B cell (primary cell): ENCODE measurements at regions not wholly inside any gene's neighbourhood (a gene's known extent, or its start where the extent isn't known, plus 50 kb on each side); places are given as distances from the start of the nearest gene placed in this dataset.

Experiments used
- ATAC-seq: fragments of 200-7000 bp; cut with Tn5 transposase; one replicate; pipeline ENCODE4 v1.10.0; 2021; ENCODE audit warnings: low read depth, mild to moderate bottlenecking, moderate number of reproducible peaks, moderate library complexity
- CTCF ChIA-PET: fragments of 350-600 bp; sonication (Branson Sonifier 250); formaldehyde crosslinking; loops from one replicate; lab custom pipeline; 2021; ENCODE audit warnings: antibody characterized with exemption, inconsistent platforms; lab: Charles Lee
- POLR2A ChIA-PET: fragments of 350-600 bp; sonication (Branson Sonifier 250); formaldehyde crosslinking; loops from one replicate; lab custom pipeline; 2021; ENCODE audit warnings: antibody characterized with exemption; lab: Charles Lee
- DNase-seq: peaks from one replicate; pipeline ENCODE4 v3.0.0; 2013
- H2AFZ ChIP-seq: 2 replicates; pipeline ENCODE4 v1.6.1; 2012; ENCODE audit warnings: mild to moderate bottlenecking, low read depth, low read length; ENCODE audit not compliant: insufficient read depth, poor library complexity, severe bottlenecking
- H3K27ac ChIP-seq, 2 donors: 1 replicate in 1 of 2; 2 replicates in 1 of 2; pipeline ENCODE4 v1.5.1; 2012 to 2013; ENCODE audit warnings: low read length in 2 of 2, mild to moderate bottlenecking in 2 of 2, moderate library complexity in 1 of 2
- H3K27me3 ChIP-seq, 4 experiments: fragments of 200-600 bp in 1 of 4; sonication (generic) in 1 of 4; replicated peaks in 1 of 4; 1 replicate in 2 of 4; 2 replicates in 2 of 4; pipeline versions ENCODE4 v1.6.1 to v1.7.0; 2013 to 2016; ENCODE audit warnings: low read length in 3 of 4, mild to moderate bottlenecking in 2 of 4, mixed read lengths in 1 of 4, moderate library complexity in 1 of 4; ENCODE audit not compliant: insufficient read depth in 4 of 4, control insufficient read depth in 3 of 4; ENCODE audit errors: control extremely low read depth in 1 of 4
- H3K36me3 ChIP-seq, 2 experiments: replicated peaks in 1 of 2; 1 replicate in 1 of 2; 2 replicates in 1 of 2; pipeline versions ENCODE4 v1.6.1 to v1.7.1; 2013; ENCODE audit warnings: low read length in 1 of 2; ENCODE audit not compliant: insufficient read depth in 2 of 2, control insufficient read depth in 1 of 2; ENCODE audit errors: control extremely low read depth in 1 of 2, extremely low read depth in 1 of 2
- H3K4me1 ChIP-seq, 2 donors: fragments of 200-600 bp in 1 of 2; sonication (generic) in 1 of 2; 1 replicate in 1 of 2; 2 replicates in 1 of 2; pipeline versions ENCODE4 v1.5.1 to v1.6.1; 2013 to 2017; ENCODE audit warnings: low read length in 2 of 2; ENCODE audit not compliant: control insufficient read depth in 2 of 2, insufficient read depth in 2 of 2
- H3K4me2 ChIP-seq: replicated peaks from 2 replicates; pipeline ENCODE3; 2012; ENCODE audit warnings: mild to moderate bottlenecking, low read depth, low read length; ENCODE audit not compliant: poor library complexity, severe bottlenecking
- H3K4me3 ChIP-seq, 5 experiments: fragments of 200-600 bp in 1 of 5; sonication (generic) in 1 of 5; 1 replicate in 3 of 5; 2 replicates in 2 of 5; pipeline versions ENCODE4 v1.5.1 to v1.7.0; 2011 to 2016; ENCODE audit warnings: low read length in 4 of 5, mild to moderate bottlenecking in 4 of 5, low read depth in 2 of 5, control low read depth in 1 of 5, moderate library complexity in 1 of 5; ENCODE audit not compliant: insufficient read depth in 1 of 5; ENCODE audit errors: control extremely low read depth in 1 of 5, extremely low read depth in 1 of 5
- H3K79me2 ChIP-seq: fragments of 200-600 bp; sonication (generic); one replicate; pipeline ENCODE4 v1.6.0; 2016; ENCODE audit warnings: low read length; ENCODE audit not compliant: control insufficient read depth, insufficient read depth
- H3K9ac ChIP-seq: fragments of 200-600 bp; sonication (generic); 2 replicates; pipeline ENCODE4 v1.6.1; 2017; ENCODE audit warnings: mild to moderate bottlenecking, low read length, moderate library complexity
- H3K9me3 ChIP-seq, 3 donors: one replicate each; pipeline versions ENCODE4 v1.6.1 to v1.7.1; 2013; ENCODE audit warnings: low read length in 2 of 3; ENCODE audit not compliant: control insufficient read depth in 2 of 3, insufficient read depth in 1 of 3; ENCODE audit errors: control extremely low read depth in 1 of 3
- H4K20me1 ChIP-seq: 2 replicates; pipeline ENCODE4 v1.6.0; 2012; ENCODE audit warnings: mild to moderate bottlenecking, low read length; ENCODE audit not compliant: insufficient read depth, control insufficient read depth, poor library complexity, severe bottlenecking
- H3K27ac Mint-ChIP-seq: one replicate; pipeline ENCODE4 v1.8.0; 2021; ENCODE audit warnings: mixed read lengths
- H3K27me3 Mint-ChIP-seq: one replicate; pipeline ENCODE4 v1.8.0; 2021; ENCODE audit warnings: mixed read lengths
- H3K4me1 Mint-ChIP-seq: one replicate; pipeline ENCODE4 v1.8.0; 2021; ENCODE audit warnings: mixed read lengths
- H3K4me3 Mint-ChIP-seq: one replicate; pipeline ENCODE4 v1.8.0; 2021; ENCODE audit warnings: mixed read lengths
- H3K9me3 Mint-ChIP-seq: one replicate; pipeline ENCODE4 v1.8.0; 2022; ENCODE audit warnings: mixed read lengths; ENCODE audit not compliant: insufficient read depth
- CTCF ChIP-seq: fragments of 200-600 bp; IDR thresholded peaks from one replicate; pipeline ENCODE4 v1.8.0; 2022; ENCODE audit warnings: antibody characterized with exemption, mild to moderate bottlenecking
- EZH2 ChIP-seq: IDR thresholded peaks from 2 replicates; pipeline ENCODE4 v1.6.1; 2012; ENCODE audit warnings: borderline replicate concordance, low read depth, mild to moderate bottlenecking, moderate library complexity, low read length; ENCODE audit not compliant: insufficient read depth, poor library complexity, severe bottlenecking
- WGBS: methylation state at CpG from one replicate; pipeline ENCODE4 v1.1.5; 2013; ENCODE audit warnings: missing lambda C conversion rate; ENCODE audit not compliant: insufficient coverage; 5-methylcytosine and 5-hydroxymethylcytosine counted together
- intact Hi-C: fragments of 100-400 bp; cut with micrococcal nuclease; formaldehyde crosslinking; loops from one replicate; pipeline ENCODE4 v1.10.0; 2022

- Mint-ChIP-seq H3K4me3 (no peak overlapping the region), H3K27ac (no peak overlapping the region), H3K4me1 (no peaks in the 10 kb centered on the region), H3K27me3 (no peaks in the 10 kb centered on the region), H3K9me3 (peaks cover 10% of the 10 kb centered on the region)
- intact Hi-C loops, result no loop called here
- ATAC-seq (no peak), DNase-seq (no peak)
- ChIA-PET POLR2A (no interaction called here), CTCF (no interaction called here)
- no peak overlapping the region for H3K4me2 ChIP-seq
- no peaks in the 10 kb centered on the region for H3K27me3 ChIP-seq
- no peaks in the 10 kb centered on the region for H3K79me2 ChIP-seq
- no peak overlapping the region for H3K9ac ChIP-seq
- H4K20me1 ChIP-seq, result no peaks in the 10 kb centered on the region
- 0% methylated on average over 1 of the region's 1 CpG for WGBS
- H3K4me3 ChIP-seq, result no peak overlapping the region
- H2AFZ ChIP-seq, result no peak overlapping the region
- H3K4me1 ChIP-seq, result no peaks in the 10 kb centered on the region
- peaks cover 0 to 15% (median 0%) of the 10 kb centered on the region in 3 donors for H3K9me3 ChIP-seq
- no peaks in the 10 kb centered on the region for H3K36me3 ChIP-seq
- no peak overlapping the region for H3K27ac ChIP-seq
- no peak for TF ChIP-seq CTCF
- no peak for TF ChIP-seq EZH2
These were observed 90.3 kb downstream of the DIRAS2 start for GRCh38 chr9:90552317-90552716.

- Histone ChIP-seq H3K4me2 (no peak overlapping the region), H3K9me3 (no peaks in the 10 kb centered on the region), H3K79me2 (no peaks in the 10 kb centered on the region), H4K20me1 (no peaks in the 10 kb centered on the region), H3K36me3 (no peaks in the 10 kb centered on the region), H3K4me3 (no peak overlapping the region), H3K9ac (no peak overlapping the region), H3K27ac (no peak overlapping the region), H2AFZ (no peak overlapping the region), H3K4me1 (no peaks in the 10 kb centered on the region), H3K27me3 (no peaks in the 10 kb centered on the region)
- ATAC-seq (no peak), DNase-seq (no peak)
- Mint-ChIP-seq H3K27ac (no peak overlapping the region), H3K4me3 (no peak overlapping the region), H3K27me3 (no peaks in the 10 kb centered on the region), H3K4me1 (no peaks in the 10 kb centered on the region), H3K9me3 (no peaks in the 10 kb centered on the region)
- 88% methylated on average over 4 of the region's 7 CpGs for WGBS
- ChIA-PET POLR2A (no interaction called here), CTCF (no interaction called here)
- intact Hi-C loops, result no loop called here
- TF ChIP-seq EZH2 (no peak), CTCF (no peak)
These were observed 87.1 kb downstream of the DIRAS2 start for GRCh38 chr9:90555351-90556057.
